CD4-positive, alpha-beta T cell (primary cell): ENCODE measurements at regions not wholly inside any gene's neighbourhood (a gene's known extent, or its start where the extent isn't known, plus 50 kb on each side); places are given as distances from the start of the nearest gene placed in this dataset.

Experiments used
- ATAC-seq: fragments of 200-7000 bp; cut with Tn5 transposase; one replicate; pipeline ENCODE4 v1.10.0; 2022; ENCODE audit warnings: mild to moderate bottlenecking; ENCODE audit not compliant: poor library complexity
- CTCF ChIA-PET: fragments of 350-600 bp; sonication (Branson Sonifier 250); formaldehyde crosslinking; loops from one replicate; lab custom pipeline; 2021; ENCODE audit warnings: antibody characterized with exemption, inconsistent platforms; lab: Charles Lee
- POLR2A ChIA-PET: fragments of 350-600 bp; sonication (Branson Sonifier 250); formaldehyde crosslinking; loops from one replicate; lab custom pipeline; 2021; ENCODE audit warnings: antibody characterized with exemption, inconsistent platforms; lab: Charles Lee
- DNase-seq, 14 experiments: peaks; one replicate each; pipeline ENCODE4 v3.0.0-alpha.2; 2013 to 2020; ENCODE audit warnings: mixed read lengths in 2 of 14
- H3K27ac ChIP-seq, 2 donors: one replicate each; pipeline versions ENCODE4 v1.5.1 to v1.7.0; 2013; ENCODE audit warnings: low read length in 2 of 2, low read depth in 1 of 2, mild to moderate bottlenecking in 1 of 2
- H3K27me3 ChIP-seq, 2 experiments: 1 replicate in 1 of 2; 2 replicates in 1 of 2; pipeline versions ENCODE4 v1.6.1 to v1.7.0; 2013; ENCODE audit warnings: low read length in 2 of 2, control low read depth in 1 of 2, mild to moderate bottlenecking in 1 of 2, moderate library complexity in 1 of 2; ENCODE audit not compliant: insufficient read depth in 2 of 2, control insufficient read depth in 1 of 2
- H3K36me3 ChIP-seq: one replicate; pipeline ENCODE4 v1.6.1; 2013; ENCODE audit warnings: low read length, control low read depth; ENCODE audit not compliant: insufficient read depth
- H3K4me1 ChIP-seq: one replicate; pipeline ENCODE4 v1.6.1; 2013; ENCODE audit warnings: low read length, control low read depth; ENCODE audit not compliant: insufficient read depth
- H3K4me3 ChIP-seq: one replicate; pipeline ENCODE4 v1.5.1; 2013; ENCODE audit warnings: mild to moderate bottlenecking, low read length, moderate library complexity
- H3K9me3 ChIP-seq, 2 experiments: 1 replicate in 1 of 2; 2 replicates in 1 of 2; pipeline versions ENCODE4 v1.6.1 to v1.7.0; 2013; ENCODE audit warnings: low read length in 2 of 2, mild to moderate bottlenecking in 2 of 2, control low read depth in 1 of 2, moderate library complexity in 1 of 2; ENCODE audit not compliant: control insufficient read depth in 1 of 2, insufficient read depth in 1 of 2
- H3K27ac Mint-ChIP-seq: one replicate; pipeline ENCODE4 v1.8.0; 2020; ENCODE audit warnings: mixed read lengths
- H3K27me3 Mint-ChIP-seq: one replicate; pipeline ENCODE4 v1.8.0; 2021; ENCODE audit warnings: mixed read lengths
- H3K36me3 Mint-ChIP-seq: one replicate; pipeline ENCODE4 v1.8.0; 2021; ENCODE audit warnings: low read depth, mixed read lengths
- H3K4me1 Mint-ChIP-seq: one replicate; pipeline ENCODE4 v1.8.0; 2021; ENCODE audit warnings: low read depth, mixed read lengths
- H3K4me3 Mint-ChIP-seq: one replicate; pipeline ENCODE4 v1.8.0; 2020; ENCODE audit warnings: mild to moderate bottlenecking, mixed read lengths
- H3K9me3 Mint-ChIP-seq: one replicate; pipeline ENCODE4 v1.8.0; 2020; ENCODE audit warnings: mixed read lengths
- CTCF ChIP-seq: fragments of 200-600 bp; IDR thresholded peaks from one replicate; pipeline ENCODE4 v1.8.0; 2022; ENCODE audit warnings: antibody characterized with exemption, mild to moderate bottlenecking
- intact Hi-C, 2 experiments: fragments of 100-400 bp; cut with DNase I in 1 of 2; cut with micrococcal nuclease in 1 of 2; formaldehyde crosslinking; loops; one replicate each; pipeline versions ENCODE4 v1.15.1 to v1.9.0; 2023 to 2025; cut with DNase I, micrococcal nuclease

GRCh38 chr2:8524823-8525222 is 157.0 kb upstream of the ID2 start:
- intact Hi-C loops, result no loop called here
- no peaks in the 10 kb centered on the region for H3K27me3 Mint-ChIP-seq
- DNase-seq (no peak), ATAC-seq (no peak)
- POLR2A ChIA-PET, result no interaction called here
- no peaks in the 10 kb centered on the region for H3K9me3 Mint-ChIP-seq
- Histone ChIP-seq H3K27ac (no peak overlapping the region), H3K4me3 (no peak overlapping the region), H3K4me1 (peaks cover 49% of the 10 kb centered on the region), H3K9me3 (no peaks in the 10 kb centered on the region), H3K27me3 (no peaks in the 10 kb centered on the region), H3K36me3 (no peaks in the 10 kb centered on the region)
- no peaks in the 10 kb centered on the region for H3K36me3 Mint-ChIP-seq
- no peak overlapping the region for H3K27ac Mint-ChIP-seq
- H3K4me1 Mint-ChIP-seq, result peaks cover 22% of the 10 kb centered on the region
- H3K4me3 Mint-ChIP-seq, result no peak overlapping the region
- CTCF ChIA-PET, result no interaction called here
- TF ChIP-seq CTCF, result no peak

- no peak overlapping the region for H3K27ac Mint-ChIP-seq
- Histone ChIP-seq H3K4me3 (no peak overlapping the region), H3K27ac (no peak overlapping the region), H3K9me3 (no peaks in the 10 kb centered on the region), H3K36me3 (no peaks in the 10 kb centered on the region), H3K27me3 (no peaks in the 10 kb centered on the region), H3K4me1 (peaks cover 49% of the 10 kb centered on the region)
- H3K9me3 Mint-ChIP-seq, result no peaks in the 10 kb centered on the region
- DNase-seq (no peak), ATAC-seq (no peak)
- no peaks in the 10 kb centered on the region for H3K36me3 Mint-ChIP-seq
- POLR2A ChIA-PET, result no interaction called here
- intact Hi-C loops, result no loop called here
- H3K4me1 Mint-ChIP-seq, result peaks cover 22% of the 10 kb centered on the region
- CTCF ChIA-PET, result no interaction called here
- no peak for TF ChIP-seq CTCF
- H3K27me3 Mint-ChIP-seq, result no peaks in the 10 kb centered on the region
- no peak overlapping the region for H3K4me3 Mint-ChIP-seq
Measured at GRCh38 chr2:8525236-8525581, 156.6 kb upstream of the ID2 start.

GRCh38 chr2:8525582-8526402 is 156.1 kb upstream of the ID2 start:
- peak in 2 of 14 experiments; percentile 47 to 56 for DNase-seq
- H3K27ac Mint-ChIP-seq, result no peak overlapping the region
- H3K4me1 Mint-ChIP-seq, result peaks cover 22% of the 10 kb centered on the region
- ATAC-seq, result no peak
- TF ChIP-seq CTCF, result no peak
- Histone ChIP-seq H3K27ac (no peak overlapping the region), H3K4me1 (peaks cover 48% of the 10 kb centered on the region), H3K27me3 (no peaks in the 10 kb centered on the region), H3K9me3 (peaks cover 0 to 2% of the 10 kb centered on the region in 2 experiments), H3K36me3 (no peaks in the 10 kb centered on the region), H3K4me3 (no peak overlapping the region)
- ChIA-PET CTCF (interaction anchor here (0.9 kb wide), 1 partner anchor 17 kb away, joined by 3 read pairs; no protein-coding TSS in a partner anchor), POLR2A (no interaction called here)
- intact Hi-C loops, result no loop called here
- no peaks in the 10 kb centered on the region for H3K9me3 Mint-ChIP-seq
- no peak overlapping the region for H3K4me3 Mint-ChIP-seq
- no peaks in the 10 kb centered on the region for H3K36me3 Mint-ChIP-seq
- H3K27me3 Mint-ChIP-seq, result no peaks in the 10 kb centered on the region
